Heart right ventricle (tissue), 16 donors: ENCODE measurements at regions not wholly inside any gene's neighbourhood (a gene's known extent, or its start where the extent isn't known, plus 50 kb on each side); places are given as distances from the start of the nearest gene placed in this dataset.
A peak's percentile ranks its signal among the peaks of the same experiment; 100 is the strongest.
"Not testable (repeated sequence)": the region's sequence is repeated elsewhere in the genome, so short reads cannot be mapped to it uniquely, and the experiment has no call there.

ENCODE experiments used
- ATAC-seq, 8 donors: fragments of 200-7000 bp; cut with Tn5 transposase; one replicate each; pipeline ENCODE4 v1.9.1; 2020; ENCODE audit warnings: mild to moderate bottlenecking in 8 of 8, moderate library complexity in 8 of 8, moderate number of reproducible peaks in 1 of 8
- DNase-seq, 2 donors: peaks; one replicate each; pipeline ENCODE4 v3.0.0-alpha.2; 2020
- H3K27ac ChIP-seq, 10 donors: fragments of 200-600 bp; sonication (generic) in 2 of 10; one replicate each; pipeline versions ENCODE4 v1.5.0 to v1.8.0; 2020 to 2022; ENCODE audit warnings: mild to moderate bottlenecking in 3 of 10
- H3K27me3 ChIP-seq, 7 donors: fragments of 200-600 bp; one replicate each; pipeline ENCODE4 v1.8.0; 2021 to 2022; ENCODE audit warnings: mild to moderate bottlenecking in 2 of 7
- H3K36me3 ChIP-seq, 9 donors: fragments of 200-600 bp; sonication (generic) in 1 of 9; one replicate each; pipeline versions ENCODE4 v1.5.0 to v1.8.0; 2020 to 2022; ENCODE audit warnings: mild to moderate bottlenecking in 2 of 9
- H3K4me1 ChIP-seq, 9 donors: fragments of 200-600 bp; sonication (generic) in 1 of 9; one replicate each; pipeline versions ENCODE4 v1.5.0 to v1.8.0; 2020 to 2022; ENCODE audit warnings: mild to moderate bottlenecking in 4 of 9
- H3K4me3 ChIP-seq, 10 donors: fragments of 200-600 bp; sonication (generic) in 2 of 10; one replicate each; pipeline versions ENCODE4 v1.5.0 to v1.8.0; 2020 to 2022; ENCODE audit warnings: mild to moderate bottlenecking in 7 of 10, moderate library complexity in 2 of 10
- H3K9me3 ChIP-seq, 11 donors: fragments of 200-600 bp in 10 of 11; sonication (generic) in 2 of 11; one replicate each; pipeline versions ENCODE4 v1.5.0 to v1.8.0; 2013 to 2022; ENCODE audit warnings: mild to moderate bottlenecking in 2 of 11, control low read depth in 1 of 11, moderate library complexity in 1 of 11
- WGBS, 2 donors: extraction: QIAGEN DNeasy Blood & Tissue Kit; methylation state at CpG; one replicate each; pipeline ENCODE4 v1.1.7; 2013; ENCODE audit warnings: inconsistent platforms in 1 of 2; 5-methylcytosine and 5-hydroxymethylcytosine counted together
- intact Hi-C, 10 donors: fragments of 100-400 bp; cut with DNase I; formaldehyde crosslinking; loops; one replicate each; pipeline versions ENCODE4 v1.11.1 to v1.14.2; 2022
- TF ChIP-seq, protein P1 (sequence below), 9 donors: fragments of 200-600 bp; sonication (generic) in 2 of 9; IDR thresholded peaks; one replicate each; pipeline versions ENCODE4 v1.5.0 to v1.8.0; 2021 to 2022; ENCODE audit warnings: antibody characterized with exemption in 9 of 9, mild to moderate bottlenecking in 5 of 9, moderate library complexity in 1 of 9
- donor health status: Arrhythmogenic right ventricular cardiomyopathy.
- donor health status: ischemic (EF 13 %, LVEDD 7.1; RV severe dilation, severe dysfunction).
- donor health status: healthy with polysubstance abuse.
- donor health status: DM: no; HTN: yes; CAD: no.
- donor health status: DM: no; HTN: no; CAD: no.
- donor health status: ischemic (EF 25% LVEDD 6.9; RV normal size, moderate dysfunction).
- donor health status: ischemic (EF 25% LVEDD 5.7; RV mildly dilated, moderate dysfunction).
- donor health status: healthy.
- donor health status: DM: yes; HTN: yes; CAD: no.
- donor health status: Ischemic cardiomyopathy.
- donor health status: ischemic (EF 35%, LVEDD 5.7; RV mildly dilated, moderate dysfunction).
- donor health status: nonischemic (EF 11% LVEDD 7.7; RV severe dilation, severe dysfunction).
- donor health status: DM: yes; HTN: yes; CAD: no.
- donor health status: PGD.
- donor health status: ischemic (EF 29% LVEDD 5.4; RV normal size, mild dysfunction).
- donor health status: nonischemic (EF 23%, LVEDD 6.1; RV moderate dilation, normal function).

DNA sequence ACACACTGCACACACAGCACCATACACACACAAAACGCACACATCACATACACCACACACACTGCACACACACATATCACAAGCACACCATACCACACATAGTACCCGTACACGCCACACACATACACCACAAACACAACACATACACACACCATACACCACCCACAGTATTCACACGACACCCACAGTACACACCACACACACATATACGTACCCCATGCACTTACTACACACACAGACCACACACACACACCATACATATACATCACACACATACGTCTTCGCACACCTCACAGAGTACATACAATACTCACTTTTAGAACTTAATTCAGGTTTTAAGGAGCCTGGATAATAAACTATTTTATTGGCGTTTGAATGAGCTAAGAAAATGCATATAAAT is 1805.3 kb upstream of the DEFB115 start:
- Histone ChIP-seq H3K4me1 (no peaks in the 10 kb centered on the region), H3K9me3 (peaks cover 0 to 13% (median 0%) of the 10 kb centered on the region in 11 donors), H3K27me3 (peaks cover 0 to 16% (median 4%) of the 10 kb centered on the region in 7 donors), H3K4me3 (no peak overlapping the region), H3K36me3 (no peaks in the 10 kb centered on the region), H3K27ac (no peak overlapping the region)
- 62 to 67% methylated on average over 8 of the region's 8 CpGs for WGBS, 2 donors
- ATAC-seq (no peak), DNase-seq (no peak)
- TF ChIP-seq, protein P1, sequence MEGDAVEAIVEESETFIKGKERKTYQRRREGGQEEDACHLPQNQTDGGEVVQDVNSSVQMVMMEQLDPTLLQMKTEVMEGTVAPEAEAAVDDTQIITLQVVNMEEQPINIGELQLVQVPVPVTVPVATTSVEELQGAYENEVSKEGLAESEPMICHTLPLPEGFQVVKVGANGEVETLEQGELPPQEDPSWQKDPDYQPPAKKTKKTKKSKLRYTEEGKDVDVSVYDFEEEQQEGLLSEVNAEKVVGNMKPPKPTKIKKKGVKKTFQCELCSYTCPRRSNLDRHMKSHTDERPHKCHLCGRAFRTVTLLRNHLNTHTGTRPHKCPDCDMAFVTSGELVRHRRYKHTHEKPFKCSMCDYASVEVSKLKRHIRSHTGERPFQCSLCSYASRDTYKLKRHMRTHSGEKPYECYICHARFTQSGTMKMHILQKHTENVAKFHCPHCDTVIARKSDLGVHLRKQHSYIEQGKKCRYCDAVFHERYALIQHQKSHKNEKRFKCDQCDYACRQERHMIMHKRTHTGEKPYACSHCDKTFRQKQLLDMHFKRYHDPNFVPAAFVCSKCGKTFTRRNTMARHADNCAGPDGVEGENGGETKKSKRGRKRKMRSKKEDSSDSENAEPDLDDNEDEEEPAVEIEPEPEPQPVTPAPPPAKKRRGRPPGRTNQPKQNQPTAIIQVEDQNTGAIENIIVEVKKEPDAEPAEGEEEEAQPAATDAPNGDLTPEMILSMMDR (IDR thresholded peaks at IDR 0.05), result no peak
- intact Hi-C loops, result loop anchor here in 3 of 10 donors (5.0 kb wide), 1 partner anchor 85 kb away; no protein-coding TSS in a partner anchor

DNA sequence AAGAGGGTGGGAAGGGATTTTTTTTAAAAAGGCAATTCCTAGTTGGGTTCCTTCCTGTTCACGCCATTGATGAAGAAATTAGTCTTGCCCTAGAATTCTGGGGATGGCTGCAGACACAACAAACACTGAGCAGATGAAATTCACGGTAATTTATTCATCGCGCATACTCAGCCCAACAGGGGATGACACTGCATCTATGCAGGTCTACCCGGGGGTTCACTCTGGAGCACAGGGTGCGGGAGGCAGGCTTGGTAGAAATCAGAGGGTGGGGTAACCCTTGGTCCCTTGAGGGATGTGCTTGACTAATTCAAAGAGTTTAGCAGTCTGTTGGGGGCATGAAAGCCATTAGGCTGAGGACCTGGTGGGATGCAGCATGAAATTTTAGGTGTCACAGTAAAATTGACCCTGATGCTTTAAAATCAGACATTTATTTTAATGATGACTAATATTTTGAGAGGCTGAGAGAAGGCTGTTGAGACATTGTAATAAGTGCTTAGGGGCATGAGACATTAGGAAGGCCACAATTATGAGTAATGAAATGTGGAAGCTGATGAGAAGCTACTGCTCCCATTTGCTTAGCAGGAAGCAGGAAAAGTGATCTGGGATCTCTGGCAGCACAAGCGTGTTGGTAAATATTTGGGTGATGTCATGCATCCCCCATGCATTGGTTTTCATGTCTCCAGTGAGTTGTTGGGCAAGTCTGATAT is 1800.3 kb upstream of the DEFB115 start:
- H3K27ac ChIP-seq, H3K9me3 ChIP-seq, DNase-seq, H3K4me1 ChIP-seq, H3K4me3 ChIP-seq, H3K27me3 ChIP-seq, intact Hi-C loops, ATAC-seq, H3K36me3 ChIP-seq: not testable (repeated sequence)
- 41 to 45% methylated on average over 6 to 7 of the region's 7 CpGs for WGBS, 2 donors

DNA sequence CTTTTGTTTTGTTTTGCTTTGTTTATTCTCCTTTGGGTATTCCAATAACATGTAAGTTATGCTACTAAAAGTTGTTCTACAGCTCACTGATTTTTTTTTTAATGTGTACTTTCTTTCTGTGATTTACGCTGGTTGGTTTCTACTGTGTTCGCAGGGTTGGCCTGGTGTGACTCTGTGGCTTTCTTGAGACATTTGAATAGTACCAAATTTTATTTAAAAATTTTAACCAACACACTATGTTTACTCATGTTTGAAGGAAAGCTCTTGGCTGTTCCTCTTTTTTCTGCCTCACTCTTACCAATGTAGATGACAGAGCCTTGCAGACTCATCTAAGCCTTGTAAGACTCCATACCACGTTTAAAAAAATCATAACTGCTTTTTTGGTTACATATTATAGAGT is 1784.9 kb upstream of the DEFB115 start:
- TF ChIP-seq, protein P1 (IDR thresholded peaks at IDR 0.05), result no peak
- DNase-seq, result no peak
- H3K27me3 ChIP-seq, result no peaks in the 10 kb centered on the region
- H3K4me1 ChIP-seq, result no peaks in the 10 kb centered on the region
- 42 to 48% methylated on average over 3 of the region's 3 CpGs for WGBS, 2 donors
- no peaks in the 10 kb centered on the region for H3K36me3 ChIP-seq
- peaks cover 0 to 5% (median 0%) of the 10 kb centered on the region in 11 donors for H3K9me3 ChIP-seq
- no peak overlapping the region for H3K4me3 ChIP-seq
- no peak overlapping the region for H3K27ac ChIP-seq
- ATAC-seq, result no peak
- intact Hi-C loops, result no loop called here

DNA sequence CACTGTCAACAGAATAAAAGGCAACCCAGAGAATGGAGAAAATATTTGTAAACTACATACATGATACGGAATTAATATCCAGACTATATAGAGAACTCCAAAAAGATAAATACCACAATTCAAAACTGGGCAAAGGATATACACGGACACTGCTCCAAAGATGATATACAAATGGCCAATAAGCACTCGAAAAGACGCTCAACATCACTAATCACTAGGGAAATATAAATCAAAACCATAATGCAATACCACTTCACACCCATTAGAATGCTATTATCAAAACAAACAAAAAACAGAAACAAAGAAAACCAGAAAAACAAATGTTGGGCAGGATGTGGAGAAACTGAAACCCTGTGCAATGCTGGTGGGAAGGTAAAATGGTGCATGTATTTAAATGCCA is 1764.6 kb upstream of the DEFB115 start:
- intact Hi-C loops, H3K4me1 ChIP-seq, H3K27me3 ChIP-seq, H3K27ac ChIP-seq, H3K36me3 ChIP-seq, DNase-seq, ATAC-seq, H3K4me3 ChIP-seq: not testable (repeated sequence)
- 75 to 82% methylated on average over 4 of the region's 4 CpGs for WGBS, 2 donors
- peaks cover 0 to 13% (median 0%) of the 10 kb centered on the region in 11 donors for H3K9me3 ChIP-seq

DNA sequence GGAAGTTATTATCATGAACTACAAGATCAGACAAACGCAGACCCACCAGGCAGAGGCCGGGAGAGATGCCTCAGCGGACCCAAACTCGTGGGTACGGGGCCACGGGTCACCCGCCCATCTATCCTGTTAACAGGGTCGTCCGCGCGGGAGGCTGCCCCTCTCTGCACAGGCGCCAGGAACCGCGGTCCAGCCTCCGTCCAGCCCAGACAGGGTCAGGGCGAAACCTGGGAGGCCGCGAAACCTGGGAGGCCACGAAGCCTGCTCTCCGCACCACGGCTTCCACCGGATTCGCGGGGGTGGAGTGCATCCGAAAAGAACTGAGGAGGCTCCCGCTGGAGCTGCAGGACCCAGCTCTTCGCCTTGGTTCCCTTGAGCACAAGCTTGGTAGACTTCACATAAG is 1760.7 kb upstream of the DEFB115 start:
- 28 to 29% methylated on average over 23 to 26 of the region's 27 CpGs for WGBS, 2 donors
- H3K4me1 ChIP-seq, ATAC-seq, intact Hi-C loops, H3K36me3 ChIP-seq, H3K27me3 ChIP-seq: not testable (repeated sequence)
- H3K9me3 ChIP-seq, result peaks cover 0 to 23% (median 0%) of the 10 kb centered on the region in 11 donors
- peak overlapping the region in 6 of 10 donors; percentile 4 to 60 (median 34) for H3K4me3 ChIP-seq
- DNase-seq, result peak in 1 of 2 donors; percentile 7
- peak overlapping the region in 2 of 10 donors; percentile 43 to 46 for H3K27ac ChIP-seq

DNA sequence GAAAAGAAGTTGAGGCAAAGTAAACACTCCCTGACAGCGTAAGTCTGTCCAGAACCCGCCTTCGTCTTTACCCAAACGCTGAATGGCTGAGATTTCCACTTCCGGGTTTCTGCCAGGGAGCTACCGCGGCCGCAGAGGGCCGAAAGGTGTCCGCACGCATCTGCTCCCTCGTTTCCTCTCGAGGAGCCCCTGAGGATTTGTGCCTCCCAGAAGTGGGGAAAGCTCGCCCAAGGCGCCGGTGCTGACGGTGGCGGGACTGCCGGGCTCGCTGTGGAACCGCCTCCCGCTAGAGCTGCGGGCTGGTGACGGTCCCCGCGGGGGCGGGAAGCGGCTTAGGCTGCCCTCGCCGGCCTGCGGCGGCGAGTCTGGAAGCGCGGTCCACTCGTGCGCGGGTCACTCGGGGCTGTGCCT is 1760.2 kb upstream of the DEFB115 start:
- H3K4me3 ChIP-seq, result peak overlapping the region in 6 of 10 donors; percentile 4 to 60 (median 34)
- H3K4me1 ChIP-seq, result no peaks in the 10 kb centered on the region
- H3K9me3 ChIP-seq, result peaks cover 0 to 23% (median 0%) of the 10 kb centered on the region in 11 donors
- peak; percentile 11 to 53 for DNase-seq
- no peaks in the 10 kb centered on the region for H3K36me3 ChIP-seq
- peaks cover 0 to 8% (median 0%) of the 10 kb centered on the region in 7 donors for H3K27me3 ChIP-seq
- TF ChIP-seq, protein P1 (IDR thresholded peaks at IDR 0.05), result no peak
- ATAC-seq, result peak in 3 of 8 donors; percentile 34 to 71 (median 67)
- 39 to 42% methylated on average over 39 of the region's 39 CpGs for WGBS, 2 donors
- intact Hi-C loops, result no loop called here
- peak overlapping the region in 2 of 10 donors; percentile 43 to 46 for H3K27ac ChIP-seq

DNA sequence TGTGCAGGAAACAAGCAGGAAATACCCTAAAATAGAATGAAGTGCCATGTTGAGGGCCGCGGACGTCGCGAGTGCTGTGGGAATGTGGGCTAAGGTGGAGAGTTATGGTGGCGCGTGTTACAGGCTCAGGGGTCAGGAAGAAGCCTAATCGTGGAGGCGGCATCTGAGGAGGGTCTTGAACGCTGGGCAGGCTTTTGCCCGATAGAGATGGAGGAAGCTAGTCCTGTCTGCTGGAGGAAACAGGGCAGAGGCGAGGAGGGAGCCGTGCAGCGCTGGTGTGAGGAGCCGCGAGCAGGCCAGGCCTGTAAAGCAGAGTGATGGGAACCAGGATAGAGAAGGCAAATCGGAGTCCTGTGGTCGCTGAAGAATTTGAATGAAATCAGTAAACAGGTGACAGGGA is 1759.8 kb upstream of the DEFB115 start:
- peaks cover 0 to 23% (median 0%) of the 10 kb centered on the region in 11 donors for H3K9me3 ChIP-seq
- H3K4me1 ChIP-seq, H3K27me3 ChIP-seq, intact Hi-C loops, H3K36me3 ChIP-seq, ATAC-seq: not testable (repeated sequence)
- peak overlapping the region in 3 of 10 donors; percentile 56 to 60 (median 59) for H3K4me3 ChIP-seq
- WGBS, 2 donors, result 55 to 57% methylated on average over 18 of the region's 18 CpGs
- DNase-seq, result peak in 1 of 2 donors; percentile 4
- H3K27ac ChIP-seq, result peak overlapping the region in 2 of 10 donors; percentile 43 to 46

DNA sequence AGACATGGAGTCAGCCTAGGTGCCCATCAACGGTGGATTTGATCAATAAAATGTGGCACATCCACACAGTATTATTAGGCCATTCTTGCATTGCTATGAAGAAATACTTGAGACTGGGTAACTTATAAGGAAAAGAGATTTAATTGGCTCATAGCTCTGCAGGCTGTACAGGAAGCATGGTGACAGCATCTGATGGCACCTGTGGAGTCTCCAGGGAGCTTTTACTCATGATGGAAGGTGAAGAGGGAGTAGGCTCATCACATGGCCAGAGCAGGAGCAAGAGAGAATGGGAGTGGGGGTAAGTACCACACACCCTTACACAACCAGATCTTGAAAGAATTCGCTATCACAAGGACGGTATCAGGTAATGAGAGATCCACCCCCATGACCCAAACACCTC is 1756.7 kb upstream of the DEFB115 start:
- H3K9me3 ChIP-seq, result peaks cover 0 to 19% (median 0%) of the 10 kb centered on the region in 11 donors
- DNase-seq, H3K27me3 ChIP-seq, intact Hi-C loops, H3K4me1 ChIP-seq, H3K4me3 ChIP-seq, H3K36me3 ChIP-seq, H3K27ac ChIP-seq, ATAC-seq: not testable (repeated sequence)
- WGBS, 2 donors, result 35 to 44% methylated on average over 3 of the region's 3 CpGs
